BE2C (cell line): ENCODE measurements at regions not wholly inside any gene's neighbourhood (a gene's known extent, or its start where the extent isn't known, plus 50 kb on each side); places are given as distances from the start of the nearest gene placed in this dataset.

Experiments
- DNase-seq: peaks from one replicate; pipeline ENCODE4 v3.0.0-alpha.2; 2020
- H3K27me3 ChIP-seq: fragments of 250-450 bp; sonication (Bioruptor Pico); 2 replicates; pipeline ENCODE4 v1.5.1; 2020; ENCODE audit warnings: mild to moderate bottlenecking
- H3K36me3 ChIP-seq: fragments of 250-450 bp; sonication (Bioruptor Pico); 2 replicates; pipeline ENCODE4 v1.5.1; 2020; ENCODE audit warnings: mild to moderate bottlenecking
- H3K4me1 ChIP-seq: fragments of 250-450 bp; sonication (Bioruptor Pico); 2 replicates; pipeline ENCODE4 v1.5.1; 2020
- H3K4me3 ChIP-seq: 2 replicates; pipeline ENCODE4 v1.5.1; 2011; ENCODE audit warnings: low read depth, low read length
- H3K9me3 ChIP-seq: fragments of 250-450 bp; sonication (Bioruptor Pico); 2 replicates; pipeline ENCODE4 v1.5.1; 2020
- TF ChIP-seq, protein P1 (sequence below): IDR thresholded peaks from 2 replicates; pipeline ENCODE4 v1.5.1; 2012; ENCODE audit warnings: mild to moderate bottlenecking, low read depth, low read length

DNA sequence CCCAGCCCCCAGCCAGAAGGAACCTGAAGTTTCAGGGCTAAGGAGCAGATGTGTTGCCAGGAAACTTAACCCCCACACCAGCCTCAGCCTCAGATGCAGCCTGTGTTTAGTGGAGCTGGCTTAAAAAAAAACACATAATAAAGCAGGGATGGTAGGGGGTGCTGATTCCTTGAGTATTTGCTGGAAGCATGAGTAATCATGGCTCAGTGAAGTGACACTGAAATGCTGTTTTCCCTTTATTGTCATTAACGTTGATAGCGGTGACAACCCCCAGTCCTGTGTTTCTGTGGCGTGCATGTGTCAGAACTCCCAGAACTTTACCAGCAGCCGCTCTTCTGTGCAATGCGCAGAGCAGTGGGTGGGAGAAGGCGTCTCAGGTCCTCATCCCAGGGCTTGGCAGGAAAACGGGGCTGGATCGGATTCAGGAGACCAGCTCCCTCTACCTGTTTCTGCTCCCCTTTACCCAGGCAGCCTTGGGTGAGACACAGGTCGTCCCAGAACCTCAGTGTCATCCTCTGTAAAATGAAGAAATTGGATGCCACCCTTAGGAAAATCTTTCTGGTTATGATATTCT, 1282.1 kb downstream of the TBC1D22A start:
- no peaks in the 10 kb centered on the region for H3K4me1 ChIP-seq
- H3K9me3 ChIP-seq = no peaks in the 10 kb centered on the region
- no peak for DNase-seq
- H3K4me3 ChIP-seq = no peak overlapping the region
- H3K36me3 ChIP-seq = no peaks in the 10 kb centered on the region
- no peaks in the 10 kb centered on the region for H3K27me3 ChIP-seq
- TF ChIP-seq, protein P1, sequence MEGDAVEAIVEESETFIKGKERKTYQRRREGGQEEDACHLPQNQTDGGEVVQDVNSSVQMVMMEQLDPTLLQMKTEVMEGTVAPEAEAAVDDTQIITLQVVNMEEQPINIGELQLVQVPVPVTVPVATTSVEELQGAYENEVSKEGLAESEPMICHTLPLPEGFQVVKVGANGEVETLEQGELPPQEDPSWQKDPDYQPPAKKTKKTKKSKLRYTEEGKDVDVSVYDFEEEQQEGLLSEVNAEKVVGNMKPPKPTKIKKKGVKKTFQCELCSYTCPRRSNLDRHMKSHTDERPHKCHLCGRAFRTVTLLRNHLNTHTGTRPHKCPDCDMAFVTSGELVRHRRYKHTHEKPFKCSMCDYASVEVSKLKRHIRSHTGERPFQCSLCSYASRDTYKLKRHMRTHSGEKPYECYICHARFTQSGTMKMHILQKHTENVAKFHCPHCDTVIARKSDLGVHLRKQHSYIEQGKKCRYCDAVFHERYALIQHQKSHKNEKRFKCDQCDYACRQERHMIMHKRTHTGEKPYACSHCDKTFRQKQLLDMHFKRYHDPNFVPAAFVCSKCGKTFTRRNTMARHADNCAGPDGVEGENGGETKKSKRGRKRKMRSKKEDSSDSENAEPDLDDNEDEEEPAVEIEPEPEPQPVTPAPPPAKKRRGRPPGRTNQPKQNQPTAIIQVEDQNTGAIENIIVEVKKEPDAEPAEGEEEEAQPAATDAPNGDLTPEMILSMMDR = no peak

DNA sequence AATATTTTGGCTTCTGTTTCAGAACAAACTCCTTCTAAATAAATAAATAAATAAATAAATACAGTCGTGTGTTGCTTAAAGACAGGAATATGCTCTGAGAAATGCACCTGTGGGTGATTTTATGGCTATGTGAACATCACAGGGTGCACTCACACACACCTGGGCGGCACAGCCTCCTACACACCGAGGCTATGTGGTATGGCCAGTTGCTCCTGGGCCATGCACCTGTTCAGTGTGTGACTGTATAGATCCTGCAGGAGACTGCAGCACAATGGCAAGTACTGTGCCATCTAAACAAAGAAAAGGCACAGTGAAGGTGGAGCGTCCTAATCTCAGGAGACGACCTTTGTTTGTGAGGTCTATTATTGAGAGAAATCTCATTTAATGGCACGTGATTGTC, 1281.1 kb downstream of the TBC1D22A start:
- no peaks in the 10 kb centered on the region for H3K4me1 ChIP-seq
- no peaks in the 10 kb centered on the region for H3K36me3 ChIP-seq
- no peak for DNase-seq
- H3K4me3 ChIP-seq = no peak overlapping the region
- H3K9me3 ChIP-seq = no peaks in the 10 kb centered on the region; the same call in 1 of the 2 replicates
- TF ChIP-seq, protein P1 = no peak
- no peaks in the 10 kb centered on the region for H3K27me3 ChIP-seq

DNA sequence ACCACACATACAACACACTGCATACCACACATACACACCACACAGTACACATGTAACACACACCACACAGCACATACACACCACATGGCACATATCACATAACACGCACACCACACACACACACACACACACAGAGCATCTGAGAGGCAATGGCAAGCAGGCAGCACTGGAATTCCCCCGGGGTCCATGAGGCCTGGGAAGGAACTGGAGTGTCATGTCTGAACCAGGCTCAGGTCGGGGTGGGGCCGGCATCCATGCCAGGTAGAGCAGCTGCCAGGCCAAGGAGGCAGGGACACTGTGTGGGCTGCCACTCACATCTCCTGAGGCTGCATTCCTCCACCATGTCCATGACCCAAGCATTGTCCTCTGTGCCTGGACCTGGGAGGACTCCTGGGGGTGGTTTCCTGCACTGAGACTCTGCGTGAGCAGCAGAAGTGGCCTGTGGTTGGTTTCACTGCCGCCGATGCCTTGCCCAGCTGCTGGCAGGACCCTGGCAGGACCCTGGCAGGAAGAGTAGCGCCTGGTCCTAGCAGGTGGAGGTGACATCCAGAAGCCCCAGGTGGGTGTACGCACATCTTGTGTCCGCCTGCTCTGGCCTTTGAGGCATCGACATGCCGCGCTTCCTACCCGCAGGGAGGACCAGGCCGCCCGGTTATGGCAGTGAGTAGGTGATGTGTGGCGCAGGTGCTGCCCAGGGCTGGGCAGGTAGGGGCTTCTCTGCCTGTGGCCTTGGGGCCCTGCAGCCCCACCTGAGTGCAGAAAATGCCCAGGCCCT, 1280.4 kb downstream of the TBC1D22A start:
- Histone ChIP-seq H3K27me3 (no peaks in the 10 kb centered on the region), H3K9me3 (no peaks in the 10 kb centered on the region; the same call in 1 of the 2 replicates), H3K4me1 (no peaks in the 10 kb centered on the region), H3K4me3 (no peak overlapping the region), H3K36me3 (no peaks in the 10 kb centered on the region)
- TF ChIP-seq, protein P1 = no peak
- no peak for DNase-seq

DNA sequence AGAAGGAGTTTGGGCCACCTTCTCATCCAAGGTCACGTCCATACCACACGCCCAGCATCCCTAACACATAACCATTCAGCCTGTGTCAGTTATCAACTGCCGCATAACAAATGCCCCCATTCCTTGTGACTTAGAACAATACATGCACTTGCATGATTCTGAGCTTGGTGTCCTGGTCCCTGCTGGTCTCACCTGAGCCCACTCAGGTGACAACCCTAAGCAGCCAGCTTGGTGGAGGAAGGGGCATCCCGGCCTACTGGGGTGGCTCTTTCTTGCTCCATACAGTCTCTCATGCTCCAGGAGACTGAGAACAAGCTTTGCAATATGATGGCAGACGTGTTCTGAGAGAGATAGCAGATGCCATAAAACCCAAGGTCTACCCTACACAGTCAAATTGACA, 1276.9 kb downstream of the TBC1D22A start:
- H3K4me3 ChIP-seq = no peak overlapping the region
- no peaks in the 10 kb centered on the region for H3K4me1 ChIP-seq
- DNase-seq = no peak
- TF ChIP-seq, protein P1 = no peak
- H3K9me3 ChIP-seq = no peaks in the 10 kb centered on the region; the same call in 1 of the 2 replicates
- H3K36me3 ChIP-seq = no peaks in the 10 kb centered on the region
- no peaks in the 10 kb centered on the region for H3K27me3 ChIP-seq

DNA sequence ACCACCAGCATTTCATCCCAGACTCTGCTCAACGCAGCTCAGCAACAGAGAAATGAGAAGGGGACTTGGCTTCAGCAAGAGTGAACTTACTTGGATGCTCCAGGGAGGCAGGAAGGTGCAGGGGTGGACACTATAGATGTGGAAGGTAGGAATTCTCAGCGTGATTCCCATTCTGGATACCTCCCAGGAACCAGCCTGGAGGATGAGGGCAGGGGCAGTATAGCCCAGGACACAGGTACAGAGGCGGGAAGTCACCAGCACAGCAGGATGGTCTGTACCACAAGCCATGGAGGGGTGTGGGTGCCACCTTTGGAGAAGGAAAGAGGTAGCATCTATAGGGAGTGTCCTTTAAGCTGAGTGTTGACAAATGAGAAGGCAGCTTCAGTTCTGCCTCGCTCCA, 1275.2 kb downstream of the TBC1D22A start:
- Histone ChIP-seq H3K9me3 (no peaks in the 10 kb centered on the region; the same call in 1 of the 2 replicates), H3K4me3 (no peak overlapping the region), H3K36me3 (no peaks in the 10 kb centered on the region), H3K27me3 (no peaks in the 10 kb centered on the region), H3K4me1 (no peaks in the 10 kb centered on the region)
- DNase-seq = no peak
- TF ChIP-seq, protein P1 = no peak

DNA sequence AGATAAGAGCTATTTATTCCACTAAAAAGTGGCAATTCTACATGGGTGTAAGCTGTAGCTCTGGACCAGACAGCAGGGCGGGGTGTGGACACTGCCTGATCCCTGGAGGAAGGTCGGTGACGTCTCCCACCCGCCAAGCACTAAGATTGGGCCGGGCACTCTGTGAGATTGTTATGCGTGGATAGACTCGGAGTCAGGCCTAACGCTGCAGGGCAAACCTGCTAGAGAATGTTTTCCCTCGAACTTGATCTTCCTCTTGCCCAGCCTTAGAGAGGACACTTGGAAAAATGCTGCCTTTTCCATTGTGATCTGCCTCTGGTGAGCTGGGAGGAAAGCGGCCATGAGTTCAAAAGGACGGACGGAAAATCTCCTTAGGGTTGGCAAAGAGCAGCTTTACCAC, 1273.4 kb downstream of the TBC1D22A start:
- H3K27me3 ChIP-seq = no peaks in the 10 kb centered on the region
- TF ChIP-seq, protein P1 = no peak
- no peaks in the 10 kb centered on the region for H3K36me3 ChIP-seq
- no peak overlapping the region for H3K4me3 ChIP-seq
- no peaks in the 10 kb centered on the region; the same call in 1 of the 2 replicates for H3K9me3 ChIP-seq
- DNase-seq = no peak
- no peaks in the 10 kb centered on the region for H3K4me1 ChIP-seq
